Amygdala (tissue), 56 donors: ENCODE measurements at regions not wholly inside any gene's neighbourhood (a gene's known extent, or its start where the extent isn't known, plus 50 kb on each side); places are given as distances from the start of the nearest gene placed in this dataset.
A peak's percentile ranks its signal among the peaks of the same experiment; 100 is the strongest.
"Not testable (repeated sequence)": the region's sequence is repeated elsewhere in the genome, so short reads cannot be mapped to it uniquely, and the experiment has no call there.

ENCODE experiments used
- DNase-seq, 56 donors: peaks; one replicate each; lab custom pipeline; 2025; lab: John Stamatoyannopoulos, UW

DNA sequence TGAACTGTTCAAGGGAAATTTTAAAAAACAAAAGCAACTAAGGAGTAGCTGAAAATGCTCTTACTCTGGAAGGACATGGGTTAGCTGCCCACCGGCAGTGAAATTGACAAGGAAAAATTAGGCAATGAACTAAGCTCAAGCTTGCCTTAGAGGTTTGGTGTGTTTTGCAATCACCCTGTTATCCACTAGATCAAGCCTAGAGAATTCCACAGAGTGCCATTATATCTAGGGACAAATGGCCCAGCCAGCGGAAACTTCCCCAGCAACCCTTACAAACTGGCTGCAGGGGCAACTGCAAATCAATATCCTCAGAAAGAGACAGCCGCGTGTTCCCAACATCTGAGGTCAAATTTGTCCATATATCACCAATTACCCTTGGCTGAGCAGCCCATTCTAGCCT is 258.2 kb downstream of the SP3 start:
- no peak for DNase-seq

DNA sequence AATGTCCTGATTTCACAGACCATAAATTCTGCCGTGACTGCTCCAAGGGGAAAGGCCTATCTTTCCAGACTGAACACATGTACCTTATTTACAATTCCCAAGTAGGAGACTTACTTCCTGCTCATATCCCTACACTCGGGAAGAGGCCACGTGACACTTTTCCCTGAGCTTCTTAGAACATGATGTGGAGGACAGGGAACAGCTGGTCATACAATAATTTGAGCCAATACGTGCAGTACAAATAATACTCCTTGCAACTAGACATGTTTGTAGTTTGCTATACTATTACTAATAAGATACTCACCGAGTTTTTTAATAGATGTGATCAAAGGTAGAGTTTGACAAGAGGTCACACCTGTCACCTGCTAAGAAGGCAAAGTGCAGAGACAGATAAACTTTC is 256.4 kb downstream of the SP3 start:
- no peak for DNase-seq

DNA sequence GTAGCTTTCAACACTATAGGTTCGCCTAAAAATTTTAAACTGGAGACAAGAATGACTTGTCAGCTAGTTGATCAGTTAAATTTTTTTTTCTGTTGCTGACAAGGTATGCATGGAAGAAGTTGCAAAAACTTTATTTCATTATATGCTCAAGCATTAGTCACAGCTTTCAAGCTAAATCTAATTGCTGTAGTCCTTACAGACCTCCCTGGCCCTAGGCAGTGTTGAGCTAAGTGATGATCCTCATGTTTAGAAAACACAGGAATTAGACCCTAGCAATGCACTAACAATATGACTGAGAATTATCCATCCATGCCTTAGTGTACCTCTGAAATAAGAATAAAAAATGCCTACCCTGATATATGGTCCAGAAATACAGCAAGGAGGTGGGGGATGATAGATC is 253.4 kb downstream of the SP3 start:
- DNase-seq = no peak

DNA sequence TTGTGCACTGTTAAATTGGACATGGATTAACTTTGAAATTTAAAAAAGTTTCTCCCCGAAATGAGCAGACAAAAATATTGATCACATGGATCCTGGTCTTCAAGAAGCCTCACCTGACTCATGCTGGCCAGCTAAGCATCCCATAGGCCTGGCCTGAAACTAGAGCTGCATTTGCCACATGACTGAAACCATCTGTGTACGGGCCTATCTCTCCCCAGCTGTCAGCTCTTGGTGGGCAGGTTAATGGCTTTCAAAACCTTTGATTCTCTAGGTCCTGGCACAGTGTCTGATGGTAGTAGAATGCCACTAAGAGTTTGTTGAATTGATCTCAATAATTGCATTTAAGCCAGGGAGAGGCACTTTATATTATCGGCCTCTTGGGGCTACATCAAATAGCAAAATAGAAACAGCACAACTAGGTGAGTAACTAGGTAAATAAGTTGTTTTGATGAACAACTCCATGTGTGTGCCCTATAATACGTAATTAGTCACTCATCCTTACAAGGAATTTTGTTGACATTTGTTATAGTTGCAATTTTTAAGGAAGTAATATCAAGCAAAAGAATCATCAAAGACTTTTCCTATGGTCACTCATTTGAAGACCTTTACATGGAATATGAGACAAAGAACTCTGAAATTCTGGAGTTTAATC is 251.1 kb downstream of the SP3 start:
- no peak for DNase-seq

DNA sequence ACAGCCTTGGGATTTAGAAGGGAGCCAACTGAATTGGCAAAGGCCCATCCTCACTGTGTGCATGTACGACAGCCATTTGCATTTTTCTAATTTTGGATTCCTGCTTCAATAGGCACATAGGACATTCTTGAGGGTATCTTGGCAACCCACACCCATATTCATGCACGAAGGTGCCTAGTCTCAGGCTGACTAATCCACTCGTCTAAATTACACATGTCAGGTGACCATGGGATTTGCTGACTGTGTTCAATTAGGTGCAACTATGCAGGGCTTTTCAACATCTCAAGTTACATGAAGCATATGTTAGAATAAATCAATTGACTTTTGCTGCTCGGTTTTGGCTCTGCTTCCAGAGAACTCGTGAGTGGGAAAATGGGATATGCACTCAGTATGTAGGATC is 249.7 kb downstream of the SP3 start:
- no peak for DNase-seq

DNA sequence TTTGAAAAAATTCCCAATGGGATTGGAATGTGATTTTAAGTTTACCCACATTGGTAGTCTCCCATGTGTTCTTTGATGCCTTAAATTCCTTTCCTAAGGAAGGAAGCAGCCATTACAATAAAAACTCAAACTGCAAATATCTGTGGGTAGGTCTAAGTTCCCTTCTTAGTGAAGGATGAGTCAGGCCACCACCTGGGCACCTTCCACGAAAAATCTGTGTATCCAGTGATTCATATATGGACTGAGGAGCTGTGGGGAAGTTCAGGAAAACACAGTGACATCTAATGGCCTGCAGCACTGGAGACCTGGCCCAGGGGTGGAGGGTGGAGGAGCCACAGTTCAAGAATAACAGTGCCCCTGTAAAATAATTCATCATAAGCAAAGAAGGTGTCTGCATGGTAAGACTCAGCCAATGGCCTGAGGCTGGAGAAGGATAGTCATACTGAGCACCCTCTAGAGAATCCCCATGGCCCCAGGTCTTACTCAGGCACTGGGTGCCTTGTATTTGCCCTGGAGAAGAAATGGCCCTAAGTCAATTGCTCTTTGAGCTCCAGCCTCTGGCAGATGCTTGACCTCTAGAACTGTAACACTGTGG is 248.6 kb downstream of the SP3 start:
- no peak for DNase-seq

DNA sequence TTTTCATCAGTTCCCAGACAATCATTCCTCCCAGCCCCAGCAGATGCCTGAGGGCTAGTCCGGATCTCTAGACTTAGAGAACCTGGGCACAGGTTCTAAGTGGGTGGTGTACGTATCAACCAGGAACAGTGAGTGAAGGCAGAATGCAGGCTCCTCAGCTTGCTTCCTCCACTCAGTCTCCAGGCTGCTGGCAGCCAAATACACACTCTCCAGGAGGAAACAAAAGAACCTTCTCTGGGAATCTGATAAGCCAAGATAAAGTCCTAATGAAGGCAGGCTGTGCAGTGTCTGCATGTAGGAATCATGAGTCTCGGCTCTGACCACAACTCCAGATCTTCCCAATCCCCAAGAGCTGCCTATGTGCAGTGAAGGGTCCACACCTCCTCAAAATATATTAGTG is 245.7 kb downstream of the SP3 start:
- no peak for DNase-seq

DNA sequence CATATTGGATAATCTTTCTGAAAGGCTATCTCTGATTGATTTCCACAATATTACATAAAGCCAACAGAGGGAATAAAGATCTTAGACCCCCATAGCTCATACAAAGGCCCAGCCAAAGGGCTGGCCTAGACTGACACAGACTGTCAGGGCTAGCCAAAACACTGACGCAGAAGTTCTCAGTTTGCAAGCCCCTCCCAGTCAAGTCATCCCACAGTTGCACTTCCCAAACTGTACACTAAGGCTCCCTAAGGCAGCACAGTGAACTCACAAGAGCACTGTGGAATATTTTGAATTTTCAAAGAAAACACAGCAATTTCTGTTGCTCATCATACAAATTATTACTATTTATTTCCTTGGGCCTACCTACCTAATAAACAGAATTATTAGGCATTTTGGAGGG is 244.9 kb downstream of the SP3 start:
- DNase-seq = no peak

DNA sequence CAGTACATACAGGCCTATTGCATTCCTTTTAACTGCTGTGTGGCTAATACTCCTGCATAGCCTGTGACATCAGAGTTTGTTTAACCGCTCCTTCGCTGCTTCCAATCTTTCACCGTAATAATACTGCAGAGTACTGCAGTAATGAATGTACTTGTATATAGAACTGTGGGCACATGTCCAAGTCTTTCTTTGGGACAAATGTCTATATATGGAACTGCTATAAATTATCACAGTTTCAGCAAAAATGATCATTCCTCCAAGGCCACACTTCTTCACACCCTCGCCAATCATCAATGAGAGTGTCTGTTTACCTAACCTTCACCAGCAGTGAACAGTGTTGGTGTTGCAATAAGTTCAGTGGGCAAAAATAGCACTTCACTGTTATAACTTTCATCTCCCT is 230.4 kb downstream of the SP3 start:
- DNase-seq = no peak

DNA sequence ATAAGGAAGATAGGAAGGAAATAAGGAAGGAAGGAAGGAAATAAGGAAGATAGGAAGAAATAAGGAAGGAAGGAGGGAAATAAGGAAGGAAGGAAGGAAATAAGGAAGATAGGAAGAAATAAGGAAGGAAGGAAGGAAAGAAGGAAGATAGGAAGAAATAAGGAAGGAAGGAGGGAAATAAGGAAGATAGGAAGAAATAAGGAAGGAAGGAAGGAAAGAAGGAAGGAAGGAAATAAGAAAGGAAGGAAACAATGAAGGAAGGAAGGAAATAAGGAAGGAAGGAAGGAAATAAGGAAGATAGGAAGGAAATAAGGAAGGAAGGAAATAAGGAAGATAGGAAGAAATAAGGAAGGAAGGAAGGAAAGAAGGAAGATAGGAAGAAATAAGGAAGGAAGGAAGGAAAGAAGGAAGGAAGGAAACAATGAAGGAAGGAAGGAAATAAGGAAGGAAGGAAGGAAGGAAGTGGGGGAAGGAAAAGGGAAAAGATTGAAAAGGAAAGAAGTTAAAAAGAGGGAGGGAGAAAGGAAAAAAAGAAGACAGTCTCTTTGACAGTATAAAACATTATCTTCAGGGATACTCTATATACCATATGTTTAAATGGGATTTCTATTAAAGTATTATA is 227.1 kb downstream of the SP3 start:
- not testable (repeated sequence) for DNase-seq

DNA sequence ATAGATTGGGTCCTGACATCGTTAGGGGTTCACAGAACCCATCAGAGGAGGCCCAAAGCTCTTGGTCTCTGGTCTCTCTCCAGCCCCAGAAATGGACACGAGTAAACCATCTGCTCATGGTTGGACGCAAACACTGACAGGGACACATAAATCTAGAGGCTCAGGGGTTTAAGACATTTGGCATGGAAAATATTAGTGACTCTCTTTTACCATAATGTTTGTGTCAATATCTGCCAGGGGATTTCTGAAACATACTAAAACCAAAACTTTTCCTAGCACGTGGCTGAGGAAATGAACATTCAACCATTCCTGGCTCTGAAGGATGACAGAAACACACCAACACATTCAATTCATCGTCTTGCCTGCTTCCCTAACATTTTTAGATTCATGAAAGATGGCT is 226.2 kb downstream of the SP3 start:
- no peak for DNase-seq

DNA sequence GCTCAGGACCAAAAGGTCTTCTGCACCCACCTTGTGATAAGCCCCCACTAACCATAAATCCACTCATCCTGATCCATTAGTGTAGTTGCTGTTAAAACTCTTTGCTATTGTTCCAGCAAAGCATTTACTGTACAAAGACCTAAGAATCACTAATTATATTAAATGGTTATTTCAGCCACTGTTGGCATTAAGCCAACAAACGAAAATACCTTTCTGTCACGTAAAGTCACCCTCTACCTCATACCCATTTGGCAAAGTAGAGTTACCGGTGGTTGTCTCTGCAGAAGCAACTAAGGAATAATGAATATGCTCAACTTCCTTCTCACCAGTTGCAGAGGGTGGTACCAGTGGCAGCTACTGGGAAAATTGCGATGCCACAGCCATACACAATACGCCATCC is 224.5 kb downstream of the SP3 start:
- DNase-seq = no peak

DNA sequence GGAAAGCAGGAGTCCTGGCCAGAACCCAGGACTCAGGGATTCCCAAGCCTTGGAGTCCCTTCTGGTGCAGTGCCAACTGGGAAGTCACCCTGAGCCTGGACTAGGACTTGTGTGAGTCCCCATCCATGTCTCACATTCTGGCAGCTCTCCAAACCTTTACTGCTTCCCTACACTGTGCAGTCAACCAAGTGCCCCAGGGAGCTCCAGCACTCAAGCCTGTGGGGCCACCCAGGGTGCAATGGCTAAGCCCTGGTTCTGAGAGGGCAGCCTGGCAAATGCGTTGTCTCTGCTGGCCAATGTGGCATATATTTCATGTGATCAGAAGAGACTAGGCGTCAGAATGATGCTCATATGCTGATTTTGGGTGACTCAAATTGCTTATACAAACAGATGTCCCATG is 223.4 kb downstream of the SP3 start:
- peak in 1 of 56 donors; percentile 40 for DNase-seq

DNA sequence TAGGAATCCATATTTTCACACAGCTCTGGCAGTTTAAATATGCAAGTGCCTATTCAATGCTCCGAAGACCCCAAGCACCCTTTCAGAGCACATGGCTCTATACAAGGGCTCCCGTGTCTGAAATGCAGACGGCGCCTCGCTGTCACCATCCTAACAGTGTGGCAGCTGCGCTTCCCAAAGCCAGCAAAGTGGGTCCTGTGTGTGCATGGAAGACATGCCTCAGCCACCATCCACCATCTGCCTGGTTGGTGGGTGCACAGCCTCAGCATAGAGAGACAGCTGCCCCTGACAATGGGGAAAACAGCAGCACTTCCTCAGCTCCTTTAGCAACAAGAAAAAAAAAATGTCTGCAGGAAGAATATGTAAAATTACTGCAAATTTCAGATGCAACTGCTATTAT is 218.1 kb downstream of the SP3 start:
- DNase-seq = peak in 1 of 56 donors; percentile 2

DNA sequence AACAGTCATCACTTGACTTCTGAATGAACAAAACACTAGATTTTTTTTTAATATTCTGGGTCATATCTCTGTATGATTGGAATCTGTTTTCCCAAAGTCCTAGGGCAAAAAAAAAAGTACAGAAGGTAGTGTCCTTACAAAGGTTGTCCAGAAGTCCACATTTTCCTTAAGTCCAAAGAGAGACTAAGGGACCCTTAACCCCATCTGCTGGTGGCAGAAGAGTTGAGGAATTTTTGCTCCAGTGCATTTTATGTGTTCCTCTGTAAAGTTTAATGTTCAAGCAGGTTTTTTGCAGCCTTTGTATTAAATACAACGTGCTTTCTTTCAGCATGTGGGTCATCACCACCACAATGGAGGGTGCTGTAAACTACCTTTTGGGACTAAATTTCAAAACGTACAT is 215.9 kb downstream of the SP3 start:
- no peak for DNase-seq

DNA sequence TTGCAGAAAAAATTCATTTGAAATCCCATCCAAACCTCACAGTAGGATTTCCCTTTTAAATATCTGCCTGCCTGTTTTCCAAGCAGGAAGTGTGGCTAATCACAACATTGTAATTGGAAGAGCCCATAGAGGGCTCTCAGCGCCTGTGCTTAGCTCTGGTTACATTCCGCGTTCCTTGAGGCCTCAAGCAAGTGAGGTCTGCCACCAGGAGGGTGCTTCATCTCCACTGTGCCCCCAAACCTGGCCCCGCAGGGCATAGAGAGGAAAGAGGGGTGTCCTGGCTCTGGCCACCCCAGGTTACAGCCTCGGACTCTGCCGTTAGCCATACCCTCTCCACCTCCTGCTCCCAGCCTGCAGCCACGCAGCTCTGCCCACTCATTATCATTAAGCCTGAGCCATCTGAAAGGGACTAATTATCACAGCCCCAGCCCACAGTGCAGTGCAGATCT is 214.8 kb downstream of the SP3 start:
- peak in 1 of 56 donors; percentile 0 for DNase-seq

DNA sequence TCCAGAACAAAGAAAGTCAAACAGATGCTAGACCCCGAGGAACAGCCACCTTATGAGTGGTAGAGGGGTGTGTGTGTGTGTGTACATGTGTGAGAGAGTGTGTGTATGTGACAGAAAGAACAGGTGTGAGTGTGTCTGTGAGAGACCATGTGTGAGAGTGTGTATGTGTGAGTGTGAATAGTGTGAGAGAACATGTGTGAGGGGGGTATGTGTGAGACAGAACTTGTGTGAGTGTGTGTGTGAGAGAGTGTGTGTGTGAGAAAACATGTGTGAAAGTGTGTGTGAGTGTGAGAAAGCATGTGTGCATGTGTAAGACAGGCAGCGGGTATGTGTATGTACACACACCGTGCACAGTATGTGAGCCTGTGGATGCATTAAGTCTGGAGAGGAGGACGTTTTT is 214.3 kb downstream of the SP3 start:
- DNase-seq = no peak

DNA sequence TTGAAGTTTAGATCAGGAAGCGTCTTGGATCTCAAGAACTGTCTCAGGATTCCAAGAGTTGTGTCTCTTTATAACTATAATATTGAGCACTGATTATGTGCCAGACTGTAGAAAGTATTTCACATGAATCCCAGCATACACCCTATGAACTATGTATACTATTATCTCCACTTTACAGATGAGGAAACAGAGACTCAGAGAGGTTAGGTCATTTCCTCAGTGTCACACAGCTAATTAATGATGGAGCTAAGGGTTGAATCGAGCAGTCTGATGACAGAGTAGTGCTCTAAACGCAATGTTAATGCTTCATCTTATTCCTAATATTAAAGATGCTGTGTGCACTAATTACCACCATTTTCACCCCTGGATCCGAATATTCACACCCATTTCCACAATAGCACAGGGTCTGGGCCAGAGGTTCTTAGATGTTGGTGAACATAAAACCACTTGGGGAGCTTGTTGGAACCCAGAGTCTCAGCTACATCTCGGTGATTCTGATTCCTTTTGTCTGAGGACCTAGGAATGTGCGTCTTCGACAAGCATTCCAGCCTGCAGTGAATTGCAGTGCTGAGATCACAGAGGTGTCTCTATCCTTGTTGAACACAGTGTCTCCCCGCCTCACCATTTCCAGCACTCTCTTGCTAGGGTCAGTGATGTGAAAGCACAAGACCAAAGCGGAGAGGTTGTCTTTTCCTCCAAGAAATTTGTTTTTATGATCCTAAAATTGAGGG is 213.8 kb downstream of the SP3 start:
- no peak for DNase-seq

DNA sequence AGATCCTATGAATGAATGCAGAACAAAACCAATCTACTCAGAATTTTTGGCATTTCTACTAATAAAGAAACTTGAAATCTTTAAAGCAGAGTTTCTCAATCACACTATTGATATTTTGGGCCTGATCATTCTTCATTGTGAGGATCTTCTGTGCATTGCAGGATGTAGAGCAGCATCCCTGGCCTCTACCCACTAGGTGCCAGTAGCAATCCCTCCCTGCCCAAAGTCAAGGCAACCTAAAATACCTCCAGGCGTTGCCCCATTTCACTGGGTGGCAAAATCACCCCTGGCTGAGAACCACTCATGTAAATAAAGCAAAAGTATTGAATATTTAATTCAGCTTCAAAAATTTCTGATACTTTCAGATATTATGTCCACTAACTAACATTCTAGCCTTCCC is 213.0 kb downstream of the SP3 start:
- DNase-seq = no peak

DNA sequence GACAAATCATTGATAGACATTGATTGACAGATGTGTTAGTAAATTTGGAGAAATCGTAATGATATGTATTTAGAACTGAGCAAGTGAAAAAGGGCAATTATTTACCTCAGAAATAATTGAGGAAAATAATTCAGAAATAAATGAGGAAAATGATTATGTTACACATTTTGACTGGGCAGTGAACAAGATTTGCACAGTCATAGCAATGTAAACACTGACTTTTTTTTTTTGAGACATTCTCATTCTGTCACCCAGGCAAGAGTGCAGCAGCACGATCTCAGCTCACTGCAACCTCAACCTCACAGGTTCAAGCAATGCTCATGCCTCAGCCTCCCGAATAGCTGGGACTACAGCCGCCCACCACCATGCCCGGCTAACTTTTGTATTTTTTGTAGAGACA is 211.7 kb downstream of the SP3 start:
- no peak for DNase-seq

DNA sequence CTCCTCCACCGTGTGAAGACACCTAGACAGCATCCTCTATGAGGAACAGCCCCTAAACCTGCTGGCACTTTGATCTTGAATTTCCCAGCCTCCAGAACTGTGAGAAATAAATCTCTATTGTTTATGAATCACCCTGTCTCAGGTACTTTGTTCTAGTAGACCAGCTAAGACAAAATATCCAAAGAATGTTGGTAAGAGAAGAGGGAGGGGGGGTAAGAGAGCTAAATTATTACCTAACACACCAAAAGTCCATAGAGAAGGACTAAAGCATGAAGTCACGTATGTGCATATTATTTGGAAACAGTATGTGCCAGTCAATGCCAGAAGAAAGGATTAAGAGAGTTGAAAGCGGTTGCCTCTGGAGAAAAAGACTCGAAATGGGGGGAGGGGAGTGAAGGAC is 211.0 kb downstream of the SP3 start:
- DNase-seq = no peak

DNA sequence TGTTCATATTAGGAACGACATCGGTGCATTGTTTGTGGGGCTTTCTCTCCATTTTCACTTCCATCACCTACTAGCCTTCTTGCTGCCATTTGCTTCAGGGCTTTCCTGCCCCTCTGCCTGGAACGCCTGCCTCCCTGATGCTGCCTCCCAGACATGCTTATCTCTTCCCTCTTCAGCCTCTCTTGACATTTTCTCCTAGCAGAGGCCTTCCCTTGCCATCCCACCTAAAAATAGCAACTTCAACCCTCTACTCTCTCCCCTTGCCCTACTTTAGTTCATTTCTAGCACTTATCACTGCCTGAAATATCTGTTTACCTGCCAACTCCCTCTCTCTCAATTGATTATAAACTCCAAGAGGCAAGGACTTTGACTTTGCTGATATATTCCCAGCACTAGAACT is 210.3 kb downstream of the SP3 start:
- no peak for DNase-seq
